T-helper 2 cell treated with Interferon-gamma antibody and Interleukin-4, amounts not matched to agents 5 μg/mL and 100 μg/mL, for 36 hours (primary cell): ENCODE measurements at regions not wholly inside any gene's neighbourhood (a gene's known extent, or its start where the extent isn't known, plus 50 kb on each side); places are given as distances from the start of the nearest gene placed in this dataset.

Experiments
- DNase-seq: peaks from one replicate; pipeline ENCODE4 v3.0.0; 2021; ENCODE audit warnings: low spot score
- H3K27ac Mint-ChIP-seq: one replicate; pipeline ENCODE4 v1.8.0; 2021; ENCODE audit warnings: mild to moderate bottlenecking, mixed read lengths
- H3K27me3 Mint-ChIP-seq: one replicate; pipeline ENCODE4 v1.8.0; 2021; ENCODE audit warnings: low read depth, mixed read lengths
- H3K36me3 Mint-ChIP-seq: one replicate; pipeline ENCODE4 v1.8.0; 2021; ENCODE audit warnings: low read depth, mixed read lengths
- H3K4me1 Mint-ChIP-seq: one replicate; pipeline ENCODE4 v1.8.0; 2021; ENCODE audit warnings: low read depth, mixed read lengths
- H3K4me3 Mint-ChIP-seq: one replicate; pipeline ENCODE4 v1.8.0; 2022; ENCODE audit warnings: mild to moderate bottlenecking, moderate library complexity, mixed read lengths
- H3K9me3 Mint-ChIP-seq: one replicate; pipeline ENCODE4 v1.8.0; 2021; ENCODE audit warnings: mixed read lengths

DNA sequence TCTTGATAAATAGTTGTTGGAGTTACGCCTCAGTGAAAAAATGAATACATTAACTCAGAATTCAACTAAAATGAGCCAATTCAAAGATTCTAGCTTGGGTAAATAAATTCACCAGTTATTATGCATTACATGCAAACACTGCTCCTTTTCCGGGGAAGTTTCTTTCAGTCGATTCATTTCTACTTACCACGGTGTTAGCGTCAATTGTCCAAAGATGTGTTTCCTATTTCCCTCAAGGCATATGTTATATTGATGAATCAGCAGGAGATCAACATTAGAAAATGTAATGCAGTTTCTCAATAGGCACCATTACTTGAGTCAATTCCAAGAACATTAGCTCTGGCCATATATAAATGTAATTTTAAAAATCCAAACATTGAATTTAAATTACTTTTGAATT lies 517.7 kb downstream of the OTOL1 start:
- Mint-ChIP-seq H3K9me3 (no peaks in the 10 kb centered on the region), H3K27ac (no peak overlapping the region), H3K4me3 (no peak overlapping the region)

GRCh38 chr3:162015856-162016255 lies 519.2 kb downstream of the OTOL1 start:
- no peak for DNase-seq
- Mint-ChIP-seq H3K4me1 (no peaks in the 10 kb centered on the region), H3K27ac (no peak overlapping the region), H3K9me3 (no peaks in the 10 kb centered on the region), H3K4me3 (no peak overlapping the region), H3K36me3 (no peaks in the 10 kb centered on the region), H3K27me3 (no peaks in the 10 kb centered on the region)

More for the DNA sequence above, 517.7 kb downstream of the OTOL1 start:
- Mint-ChIP-seq H3K36me3 (no peaks in the 10 kb centered on the region), H3K4me1 (no peaks in the 10 kb centered on the region), H3K27me3 (no peaks in the 10 kb centered on the region)
- DNase-seq: no peak

DNA sequence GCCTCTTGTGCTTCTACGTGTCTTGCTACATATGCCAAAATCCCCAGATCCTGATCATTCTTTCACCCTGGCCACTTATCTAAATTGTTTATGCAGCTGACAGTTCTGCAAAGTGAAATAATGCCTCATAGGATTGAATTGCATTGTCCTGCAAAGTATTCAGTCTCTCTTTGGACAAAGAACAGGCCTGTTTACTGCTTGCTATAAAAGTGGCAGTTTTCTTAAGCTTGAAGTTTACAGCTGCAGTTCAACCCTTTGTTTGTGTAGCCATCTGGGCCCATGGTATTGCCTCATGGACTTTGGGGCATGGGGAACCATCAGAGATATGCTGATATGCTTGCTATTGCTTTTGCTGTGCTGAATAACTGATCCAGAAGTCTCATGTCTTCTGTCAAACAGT lies 523.2 kb downstream of the OTOL1 start:
- Mint-ChIP-seq H3K27ac (no peak overlapping the region), H3K4me1 (no peaks in the 10 kb centered on the region), H3K9me3 (no peaks in the 10 kb centered on the region), H3K27me3 (no peaks in the 10 kb centered on the region), H3K36me3 (no peaks in the 10 kb centered on the region), H3K4me3 (no peak overlapping the region)
- DNase-seq: no peak

- Mint-ChIP-seq H3K4me1 (no peaks in the 10 kb centered on the region), H3K27ac (no peak overlapping the region), H3K27me3 (no peaks in the 10 kb centered on the region), H3K9me3 (no peaks in the 10 kb centered on the region), H3K36me3 (no peaks in the 10 kb centered on the region), H3K4me3 (no peak overlapping the region)
- no peak for DNase-seq
Measured at GRCh38 chr3:162021206-162021605, 524.6 kb downstream of the OTOL1 start.

DNA sequence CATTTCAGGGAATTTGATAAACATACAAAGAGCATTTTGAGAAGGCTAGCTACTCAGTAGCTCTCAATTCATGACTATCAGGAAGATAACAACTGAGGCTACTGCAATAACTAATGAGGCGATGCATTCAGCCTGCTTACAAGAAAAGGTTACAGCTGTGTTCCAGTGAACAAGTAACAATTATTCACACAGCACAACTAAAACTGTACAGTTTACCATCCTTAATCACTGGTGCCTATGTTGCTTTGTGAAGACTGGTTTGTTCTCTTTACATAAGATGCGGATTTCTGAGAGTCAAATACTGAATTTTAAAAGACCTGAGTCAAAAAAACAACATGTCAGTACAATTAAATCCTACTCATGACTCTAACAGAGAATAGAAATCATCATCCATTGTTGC lies 526.3 kb downstream of the OTOL1 start:
- H3K4me1 Mint-ChIP-seq: no peaks in the 10 kb centered on the region
- H3K36me3 Mint-ChIP-seq: no peaks in the 10 kb centered on the region
- no peak for DNase-seq
- no peak overlapping the region for H3K27ac Mint-ChIP-seq
- H3K4me3 Mint-ChIP-seq: no peak overlapping the region
- H3K27me3 Mint-ChIP-seq: no peaks in the 10 kb centered on the region
- H3K9me3 Mint-ChIP-seq: no peaks in the 10 kb centered on the region

DNA sequence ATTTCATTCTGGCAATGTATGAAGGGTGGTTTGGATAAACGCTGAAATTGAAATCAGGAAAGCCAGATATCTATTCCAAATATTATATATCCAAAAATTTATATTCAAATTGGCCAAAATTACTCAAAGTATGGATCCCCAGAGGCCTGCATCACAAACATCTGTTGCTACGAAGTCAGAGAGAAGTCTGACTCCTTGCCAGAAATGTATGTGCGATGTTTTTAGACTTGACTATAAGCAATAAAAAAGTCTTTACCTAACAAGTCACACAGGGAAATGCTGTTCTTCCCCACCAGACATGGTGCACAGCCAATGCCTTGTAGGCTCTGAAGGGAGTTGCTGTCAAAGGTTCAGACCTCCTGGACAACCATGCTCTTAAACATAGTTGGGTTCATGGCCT lies 533.1 kb downstream of the OTOL1 start:
- Mint-ChIP-seq H3K4me3 (no peak overlapping the region), H3K4me1 (no peaks in the 10 kb centered on the region), H3K36me3 (no peaks in the 10 kb centered on the region), H3K27me3 (no peaks in the 10 kb centered on the region), H3K27ac (no peak overlapping the region), H3K9me3 (peaks cover 4% of the 10 kb centered on the region)
- no peak for DNase-seq

DNA sequence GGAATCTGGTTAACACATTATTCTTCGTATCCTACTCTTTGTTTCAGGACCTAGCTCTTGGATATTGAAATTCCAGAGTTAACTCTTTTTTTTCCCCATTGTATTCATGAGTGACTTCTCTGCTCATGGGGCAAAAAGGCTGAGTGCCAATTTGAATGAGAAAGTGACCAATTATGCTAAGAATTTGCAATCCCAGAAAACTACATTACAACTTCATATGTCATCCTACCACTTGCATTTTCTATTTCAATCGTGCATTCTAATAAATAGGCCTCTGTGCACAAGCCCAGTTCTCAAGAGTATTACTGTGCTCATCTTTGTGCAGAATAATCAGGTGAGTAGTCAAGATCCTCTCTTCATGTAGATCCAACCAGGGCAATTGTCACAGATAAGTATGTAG lies 537.8 kb downstream of the OTOL1 start:
- no peak for DNase-seq
- no peaks in the 10 kb centered on the region for H3K4me1 Mint-ChIP-seq
- H3K27ac Mint-ChIP-seq: no peak overlapping the region
- H3K4me3 Mint-ChIP-seq: no peak overlapping the region
- H3K27me3 Mint-ChIP-seq: no peaks in the 10 kb centered on the region
- H3K9me3 Mint-ChIP-seq: peaks cover 4% of the 10 kb centered on the region
- no peaks in the 10 kb centered on the region for H3K36me3 Mint-ChIP-seq

GRCh38 chr3:162041622-162042021 lies 545.0 kb downstream of the OTOL1 start:
- no peak overlapping the region for H3K27ac Mint-ChIP-seq
- no peaks in the 10 kb centered on the region for H3K4me1 Mint-ChIP-seq
- no peak overlapping the region for H3K4me3 Mint-ChIP-seq
- no peak for DNase-seq
- no peaks in the 10 kb centered on the region for H3K27me3 Mint-ChIP-seq
- peaks cover 3% of the 10 kb centered on the region for H3K9me3 Mint-ChIP-seq
- no peaks in the 10 kb centered on the region for H3K36me3 Mint-ChIP-seq

DNA sequence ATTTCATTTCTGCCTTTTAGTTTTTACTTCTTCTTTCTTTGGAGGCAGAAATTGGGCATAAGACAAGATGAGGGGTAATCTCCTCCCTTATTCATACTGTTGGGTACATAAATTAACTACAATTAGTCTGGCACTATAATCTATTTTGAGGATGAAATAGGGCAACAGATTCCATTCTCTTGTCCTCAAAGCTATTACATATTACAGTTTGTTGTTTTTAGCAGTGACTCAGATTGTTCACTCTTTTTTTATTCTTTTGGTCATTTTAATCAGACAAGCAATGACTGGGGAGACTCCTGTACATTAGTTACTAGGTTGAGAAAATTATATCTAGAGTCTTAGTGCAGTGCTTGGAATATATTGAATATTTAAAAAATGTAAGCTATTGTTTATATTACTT lies 556.0 kb downstream of the OTOL1 start:
- no peak overlapping the region for H3K27ac Mint-ChIP-seq
- no peaks in the 10 kb centered on the region for H3K4me1 Mint-ChIP-seq
- peaks cover 8% of the 10 kb centered on the region for H3K9me3 Mint-ChIP-seq
- no peaks in the 10 kb centered on the region for H3K36me3 Mint-ChIP-seq
- no peaks in the 10 kb centered on the region for H3K27me3 Mint-ChIP-seq
- DNase-seq: no peak
- H3K4me3 Mint-ChIP-seq: no peak overlapping the region

DNA sequence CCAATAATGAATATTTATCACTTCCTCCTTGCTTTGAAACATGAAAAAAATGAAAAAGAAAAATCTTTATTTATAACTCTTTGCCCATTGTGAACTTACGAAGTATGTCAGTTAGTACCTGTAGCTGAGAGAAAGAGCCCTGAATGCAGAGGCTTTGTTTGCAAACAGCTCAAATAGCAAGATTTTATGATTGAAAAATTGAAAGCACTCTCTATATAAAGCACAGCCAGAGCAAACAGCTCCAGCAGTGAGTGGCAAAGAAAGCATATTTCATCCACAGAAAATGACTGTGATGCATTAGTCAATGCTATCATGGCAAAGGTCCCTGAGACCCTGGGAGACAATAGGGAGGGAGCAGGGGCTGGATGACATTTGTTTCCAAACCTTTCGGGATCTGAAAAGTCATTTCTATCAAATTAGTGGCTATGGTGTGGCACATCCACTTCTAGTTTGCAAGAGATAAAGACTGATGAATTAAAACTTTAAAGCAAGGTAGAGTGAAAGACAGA lies 576.1 kb downstream of the OTOL1 start:
- Mint-ChIP-seq H3K4me1 (no peaks in the 10 kb centered on the region), H3K27me3 (no peaks in the 10 kb centered on the region), H3K4me3 (no peak overlapping the region), H3K9me3 (peaks cover 3% of the 10 kb centered on the region), H3K36me3 (no peaks in the 10 kb centered on the region), H3K27ac (no peak overlapping the region)
- no peak for DNase-seq

GRCh38 chr3:162073422-162073975 lies 576.9 kb downstream of the OTOL1 start:
- no peaks in the 10 kb centered on the region for H3K27me3 Mint-ChIP-seq

DNA sequence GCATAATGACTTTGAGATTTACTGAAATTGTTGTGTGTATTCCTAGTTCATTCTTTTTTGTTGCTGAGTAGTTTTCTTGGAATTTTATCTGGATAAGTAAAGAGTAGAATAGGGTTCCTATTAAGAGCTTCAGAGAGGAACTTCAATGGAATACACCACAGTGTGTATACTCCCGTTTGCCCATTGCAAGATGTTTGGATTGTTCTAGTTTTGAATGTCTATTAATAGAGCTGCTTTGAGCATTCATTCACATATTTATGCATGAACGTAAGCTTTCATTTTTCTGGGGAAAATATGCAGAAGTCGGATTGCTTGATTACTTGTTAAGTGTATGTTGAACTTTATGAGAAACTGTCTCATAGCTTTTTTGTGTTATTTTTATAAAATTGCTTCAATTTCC lies 580.5 kb downstream of the OTOL1 start:
- H3K27me3 Mint-ChIP-seq: no peaks in the 10 kb centered on the region
- H3K4me1 Mint-ChIP-seq: no peaks in the 10 kb centered on the region
- no peak overlapping the region for H3K27ac Mint-ChIP-seq
- H3K36me3 Mint-ChIP-seq: no peaks in the 10 kb centered on the region
- no peaks in the 10 kb centered on the region for H3K9me3 Mint-ChIP-seq
- DNase-seq: no peak
- H3K4me3 Mint-ChIP-seq: no peak overlapping the region

More at GRCh38 chr3:162073422-162073975, 576.9 kb downstream of the OTOL1 start:
- Mint-ChIP-seq H3K27ac (no peak overlapping the region), H3K36me3 (no peaks in the 10 kb centered on the region), H3K4me3 (no peak overlapping the region), H3K4me1 (no peaks in the 10 kb centered on the region), H3K9me3 (peaks cover 3% of the 10 kb centered on the region)
- DNase-seq: no peak

DNA sequence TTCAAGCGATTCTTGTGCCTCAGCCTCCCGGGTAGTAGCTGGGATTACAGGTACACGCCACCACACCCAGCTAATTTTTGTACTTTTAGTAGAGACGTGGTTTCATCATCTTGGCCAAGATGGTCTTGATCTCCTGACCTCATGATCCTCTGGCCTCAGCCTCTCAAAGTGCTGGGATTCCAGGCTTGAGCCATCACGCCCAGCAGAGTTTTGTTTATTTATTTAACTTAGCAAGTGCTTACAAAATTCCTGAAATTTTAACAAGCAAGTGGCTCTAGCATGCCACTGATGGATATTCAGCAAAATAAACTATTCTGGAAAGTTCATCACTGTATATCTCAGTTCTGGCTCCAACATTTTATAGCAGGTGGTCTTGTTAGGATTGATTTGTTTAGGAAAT lies 585.9 kb downstream of the OTOL1 start:
- Mint-ChIP-seq H3K36me3 (no peaks in the 10 kb centered on the region), H3K9me3 (no peaks in the 10 kb centered on the region), H3K4me3 (no peak overlapping the region), H3K27me3 (no peaks in the 10 kb centered on the region), H3K4me1 (no peaks in the 10 kb centered on the region), H3K27ac (no peak overlapping the region)
- DNase-seq: no peak

DNA sequence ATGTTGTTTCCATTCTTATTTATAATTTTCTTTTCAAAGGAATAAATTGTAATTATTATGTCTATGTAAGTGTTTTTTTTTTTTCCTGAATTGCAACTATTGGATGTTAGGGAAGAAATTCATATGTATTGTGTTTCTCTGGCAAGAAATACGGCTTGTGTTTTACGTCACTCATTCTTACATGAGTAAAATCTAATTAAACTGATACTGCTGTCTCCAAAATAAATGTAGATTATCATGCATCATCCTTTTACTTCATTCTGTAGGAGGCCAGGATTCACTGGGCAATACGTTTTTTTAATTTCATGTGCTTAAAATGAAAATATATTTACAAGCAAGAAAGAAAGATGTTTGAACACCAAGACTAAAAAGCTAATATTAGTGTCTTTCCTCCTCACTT lies 590.8 kb downstream of the OTOL1 start:
- H3K4me1 Mint-ChIP-seq: no peaks in the 10 kb centered on the region
- H3K4me3 Mint-ChIP-seq: no peak overlapping the region
- H3K27ac Mint-ChIP-seq: no peak overlapping the region
- H3K27me3 Mint-ChIP-seq: no peaks in the 10 kb centered on the region
- no peak for DNase-seq
- no peaks in the 10 kb centered on the region for H3K9me3 Mint-ChIP-seq
- H3K36me3 Mint-ChIP-seq: no peaks in the 10 kb centered on the region

GRCh38 chr3:162092751-162093150 lies 596.1 kb downstream of the OTOL1 start:
- H3K4me1 Mint-ChIP-seq: no peaks in the 10 kb centered on the region
- H3K27ac Mint-ChIP-seq: no peak overlapping the region
- no peaks in the 10 kb centered on the region for H3K9me3 Mint-ChIP-seq
- no peaks in the 10 kb centered on the region for H3K27me3 Mint-ChIP-seq
- no peak for DNase-seq
- no peak overlapping the region for H3K4me3 Mint-ChIP-seq
- no peaks in the 10 kb centered on the region for H3K36me3 Mint-ChIP-seq
